ENCODE measurements at regions not wholly inside any gene's neighbourhood (a gene's known extent, or its start where the extent isn't known, plus 50 kb on each side); places are given as distances from the start of the nearest gene placed in this dataset.

- BruUV-seq (replicated peaks), result no TSS peak
- Histone ChIP-seq H3K4me3 (no peak overlapping the region), H3K4me1 (replicated peaks in 1 of 2; ENCODE audit: control insufficient read depth in 2 of 2, insufficient read depth in 2 of 2, low read length in 2 of 2) (no peaks in the 10 kb centered on the region), H4K20me1 (replicated peaks; ENCODE audit: control insufficient read depth, insufficient read depth, low read length) (no peaks in the 10 kb centered on the region), H3K27ac (ENCODE audit: extremely low read depth, low read depth, low read length) (no peak overlapping the region), H3K9me3 (replicated peaks; ENCODE audit: control insufficient read depth, insufficient read depth, low read depth, low read length) (no peaks in the 10 kb centered on the region), H2AFZ (ENCODE audit: low read depth, low read length) (no peak overlapping the region), H3K4me2 (ENCODE audit: insufficient read depth, low read length) (no peak overlapping the region), H3K9ac (ENCODE audit: insufficient read depth in 1 of 2, low read depth in 2 of 2, low read length in 2 of 2) (no peak overlapping the region), H3K79me2 (ENCODE audit: control insufficient read depth, insufficient read depth, low read length) (no peaks in the 10 kb centered on the region), H3K27me3 (ENCODE audit: control insufficient read depth in 2 of 2, insufficient read depth in 2 of 2, low read length in 2 of 2) (no peaks in the 10 kb centered on the region), H3K9me1 (ENCODE audit: control insufficient read depth, insufficient read depth, low read length) (no peaks in the 10 kb centered on the region), H3K36me3 (ENCODE audit: control insufficient read depth, insufficient read depth, low read length) (no peaks in the 10 kb centered on the region)
- FAIRE-seq, result no peak
- CTCF ChIA-PET (ENCODE audit: low intra/inter-chr PET ratio), result no interaction called here
- POLR2A ChIA-PET, result no interaction called here
- intact Hi-C loops (cut with micrococcal nuclease) (no loop called here), in situ Hi-C loops (cut with MboI) (no loop called here)
- no peak for ATAC-seq
- DNase-seq (ENCODE audit: extremely low read depth in 1 of 4, low spot score in 3 of 4), result no peak
- WGBS (ENCODE audit: insufficient coverage, low coverage, missing lambda C conversion rate), result 0% methylated on average over 2 of the region's 2 CpGs
- TF ChIP-seq ZBTB33 (CRISPR knock-in tag; IDR thresholded peaks at IDR 0.05) (no peak), CBX3 (IDR thresholded peaks at IDR 0.05; ENCODE audit: borderline replicate concordance in 1 of 2, low read length in 2 of 2) (no peak), EHMT2 (IDR thresholded peaks at IDR 0.05) (no peak)
These were observed 95.7 kb upstream of the FAM47A start for GRCh38 chrX:34227804-34228203.

- Histone ChIP-seq H3K27me3 (ENCODE audit: control insufficient read depth in 2 of 2, insufficient read depth in 2 of 2, low read length in 2 of 2) (no peaks in the 10 kb centered on the region), H4K20me1 (replicated peaks; ENCODE audit: control insufficient read depth, insufficient read depth, low read length) (no peaks in the 10 kb centered on the region), H3K9ac (ENCODE audit: insufficient read depth in 1 of 2, low read depth in 2 of 2, low read length in 2 of 2) (no peak overlapping the region), H3K79me2 (ENCODE audit: control insufficient read depth, insufficient read depth, low read length) (no peaks in the 10 kb centered on the region), H3K27ac (ENCODE audit: extremely low read depth, low read depth, low read length) (no peak overlapping the region), H3K4me1 (replicated peaks in 1 of 2; ENCODE audit: control insufficient read depth in 2 of 2, insufficient read depth in 2 of 2, low read length in 2 of 2) (no peaks in the 10 kb centered on the region), H2AFZ (ENCODE audit: low read depth, low read length) (no peak overlapping the region), H3K4me3 (no peak overlapping the region), H3K9me1 (ENCODE audit: control insufficient read depth, insufficient read depth, low read length) (no peaks in the 10 kb centered on the region), H3K36me3 (ENCODE audit: control insufficient read depth, insufficient read depth, low read length) (no peaks in the 10 kb centered on the region), H3K9me3 (replicated peaks; ENCODE audit: control insufficient read depth, insufficient read depth, low read depth, low read length) (no peaks in the 10 kb centered on the region), H3K4me2 (ENCODE audit: insufficient read depth, low read length) (no peak overlapping the region)
- intact Hi-C loops (cut with micrococcal nuclease), result no loop called here
- 0% methylated on average over 3 of the region's 3 CpGs for WGBS (ENCODE audit: insufficient coverage, low coverage, missing lambda C conversion rate)
- in situ Hi-C loops (cut with MboI), result no loop called here
- no peak for ATAC-seq
- no TSS peak for BruUV-seq (replicated peaks)
- ChIA-PET CTCF (ENCODE audit: low intra/inter-chr PET ratio) (no interaction called here), POLR2A (no interaction called here)
- DNase-seq (ENCODE audit: extremely low read depth in 1 of 4, low spot score in 3 of 4), result no peak
- FAIRE-seq, result no peak
- TF ChIP-seq ARNT (IDR thresholded peaks at IDR 0.05), result no peak
- no peak for TF ChIP-seq KLF13 (tag; IDR thresholded peaks at IDR 0.05; ENCODE audit: borderline replicate concordance, low read depth)
- TF ChIP-seq SP1 (CRISPR knock-in tag; IDR thresholded peaks at IDR 0.05), result no peak
- no peak for TF ChIP-seq ZNF79 (CRISPR knock-in tag; IDR thresholded peaks at IDR 0.05; ENCODE audit: low read depth)
- no peak for TF ChIP-seq ZNF449 (CRISPR knock-in tag; IDR thresholded peaks at IDR 0.05)
- TF ChIP-seq ZNF644 (tag; IDR thresholded peaks at IDR 0.05; ENCODE audit: low read depth), result no peak
- no peak for TF ChIP-seq HMG20B (CRISPR knock-in tag; IDR thresholded peaks at IDR 0.05)
- TF ChIP-seq ZNF830 (CRISPR knock-in tag; IDR thresholded peaks at IDR 0.05), result no peak
- TF ChIP-seq RBM22 (IDR thresholded peaks at IDR 0.05; ENCODE audit: low read depth, low read length, poor library complexity, severe bottlenecking), result no peak
These were observed 91.5 kb upstream of the FAM47A start for GRCh38 chrX:34223574-34223973.

All from K562 (cell line).